ENCODE measurements at regions not wholly inside any gene's neighbourhood (a gene's known extent, or its start where the extent isn't known, plus 50 kb on each side); places are given as distances from the start of the nearest gene placed in this dataset.
"Not testable (repeated sequence)": the region's sequence is repeated elsewhere in the genome, so short reads cannot be mapped to it uniquely, and the experiment has no call there.

DNA sequence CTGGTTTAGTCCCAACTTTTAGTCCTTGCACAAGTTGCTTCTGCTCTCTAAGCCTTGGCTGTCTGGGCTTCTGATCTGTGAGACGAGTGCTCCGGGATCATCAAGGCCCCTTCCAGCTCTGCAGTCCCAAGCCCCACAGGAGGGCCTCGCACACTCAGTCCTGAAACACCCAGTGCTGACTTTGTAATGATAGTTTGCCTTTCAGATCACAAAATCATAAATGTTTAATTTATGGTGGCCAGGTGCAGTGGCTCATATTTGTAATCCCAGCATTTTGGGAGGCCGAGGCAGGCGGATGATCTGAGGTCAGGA is 95.9 kb upstream of the SLC25A48 start:
- no peak overlapping the region for H3K4me3 ChIP-seq (replicated peaks in 1 of 2; ENCODE audit: low read depth in 2 of 2, low read length in 2 of 2)
- TF ChIP-seq, protein P1, sequence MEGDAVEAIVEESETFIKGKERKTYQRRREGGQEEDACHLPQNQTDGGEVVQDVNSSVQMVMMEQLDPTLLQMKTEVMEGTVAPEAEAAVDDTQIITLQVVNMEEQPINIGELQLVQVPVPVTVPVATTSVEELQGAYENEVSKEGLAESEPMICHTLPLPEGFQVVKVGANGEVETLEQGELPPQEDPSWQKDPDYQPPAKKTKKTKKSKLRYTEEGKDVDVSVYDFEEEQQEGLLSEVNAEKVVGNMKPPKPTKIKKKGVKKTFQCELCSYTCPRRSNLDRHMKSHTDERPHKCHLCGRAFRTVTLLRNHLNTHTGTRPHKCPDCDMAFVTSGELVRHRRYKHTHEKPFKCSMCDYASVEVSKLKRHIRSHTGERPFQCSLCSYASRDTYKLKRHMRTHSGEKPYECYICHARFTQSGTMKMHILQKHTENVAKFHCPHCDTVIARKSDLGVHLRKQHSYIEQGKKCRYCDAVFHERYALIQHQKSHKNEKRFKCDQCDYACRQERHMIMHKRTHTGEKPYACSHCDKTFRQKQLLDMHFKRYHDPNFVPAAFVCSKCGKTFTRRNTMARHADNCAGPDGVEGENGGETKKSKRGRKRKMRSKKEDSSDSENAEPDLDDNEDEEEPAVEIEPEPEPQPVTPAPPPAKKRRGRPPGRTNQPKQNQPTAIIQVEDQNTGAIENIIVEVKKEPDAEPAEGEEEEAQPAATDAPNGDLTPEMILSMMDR (IDR thresholded peaks at IDR 0.05; ENCODE audit: low read depth, low read length) = no peak
- DNase-seq (ENCODE audit: low read depth in 2 of 2) = no peak

- TF ChIP-seq, protein P1 (IDR thresholded peaks at IDR 0.05; ENCODE audit: low read depth, low read length) = no peak
- DNase-seq (ENCODE audit: low read depth in 2 of 2) = no peak
Observed at GRCh38 chr5:135737701-135738563, 96.5 kb upstream of the SLC25A48 start.

GRCh38 chr5:135736952-135737351 is 97.5 kb upstream of the SLC25A48 start:
- not testable (repeated sequence) for DNase-seq (ENCODE audit: low read depth in 2 of 2)

More at GRCh38 chr5:135737701-135738563, 96.5 kb upstream of the SLC25A48 start:
- no peak overlapping the region for H3K4me3 ChIP-seq (replicated peaks in 1 of 2; ENCODE audit: low read depth in 2 of 2, low read length in 2 of 2)

GRCh38 chr5:135735831-135736230 is 98.6 kb upstream of the SLC25A48 start:
- no peak for DNase-seq (ENCODE audit: low read depth in 2 of 2)
- TF ChIP-seq, protein P1 (IDR thresholded peaks at IDR 0.05; ENCODE audit: low read depth, low read length) = no peak
- no peak overlapping the region for H3K4me3 ChIP-seq (replicated peaks in 1 of 2; ENCODE audit: low read depth in 2 of 2, low read length in 2 of 2)

More at GRCh38 chr5:135736952-135737351, 97.5 kb upstream of the SLC25A48 start:
- H3K4me3 ChIP-seq (replicated peaks in 1 of 2; ENCODE audit: low read depth in 2 of 2, low read length in 2 of 2) = not testable (repeated sequence)

DNA sequence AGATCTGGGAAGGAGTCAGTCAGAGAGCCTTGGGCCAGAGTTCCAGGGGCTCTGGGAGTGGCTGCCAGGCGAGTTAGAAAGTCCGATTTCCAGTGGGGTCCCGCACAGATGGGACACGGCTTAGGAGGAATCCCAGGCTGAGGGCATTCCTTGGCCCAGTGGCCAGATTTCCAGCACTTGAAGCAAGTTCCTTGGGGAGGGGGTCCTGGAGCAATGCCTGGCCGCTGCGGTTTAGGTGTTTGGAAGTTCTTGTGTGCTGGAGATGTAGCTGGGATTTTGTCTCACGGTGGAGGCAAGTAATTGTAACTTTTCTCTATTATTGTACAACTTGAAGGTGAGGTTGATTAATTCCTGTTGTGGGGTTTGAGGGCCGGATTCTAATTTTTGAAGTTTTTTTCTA is 99.5 kb upstream of the SLC25A48 start:
- not testable (repeated sequence) for DNase-seq (ENCODE audit: low read depth in 2 of 2); H3K4me3 ChIP-seq (replicated peaks in 1 of 2; ENCODE audit: low read depth in 2 of 2, low read length in 2 of 2)

GRCh38 chr5:135731034-135731433 is 103.4 kb upstream of the SLC25A48 start:
- H3K4me3 ChIP-seq (replicated peaks in 1 of 2; ENCODE audit: low read depth in 2 of 2, low read length in 2 of 2); DNase-seq (ENCODE audit: low read depth in 2 of 2): not testable (repeated sequence)

GRCh38 chr5:135730161-135730560 is 104.3 kb upstream of the SLC25A48 start:
- DNase-seq (ENCODE audit: low read depth in 2 of 2); H3K4me3 ChIP-seq (replicated peaks in 1 of 2; ENCODE audit: low read depth in 2 of 2, low read length in 2 of 2): not testable (repeated sequence)

DNA sequence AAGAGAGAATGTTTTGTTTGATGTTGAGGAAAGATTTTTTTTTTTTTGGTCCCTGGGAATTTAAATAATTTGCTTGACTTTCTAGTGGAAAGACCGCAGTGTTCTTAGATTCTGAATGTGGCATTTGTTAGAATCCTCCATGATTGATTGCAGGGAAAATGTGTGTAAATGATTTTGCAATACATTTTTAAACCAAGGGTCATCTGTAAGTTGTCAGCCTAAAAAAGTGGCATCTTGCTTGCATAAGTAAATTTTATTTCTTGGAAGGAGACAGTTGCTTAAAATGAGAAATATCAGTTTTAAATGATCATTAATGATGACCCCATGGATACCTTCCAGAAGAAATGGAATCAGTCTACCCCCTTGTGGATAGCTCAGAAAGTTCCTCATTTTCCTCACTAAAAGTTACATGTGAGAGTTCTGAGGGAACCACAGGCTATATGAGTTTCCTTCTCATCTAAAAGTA is 105.1 kb upstream of the SLC25A48 start:
- no peak for DNase-seq (ENCODE audit: low read depth in 2 of 2)
- no peak overlapping the region for H3K4me3 ChIP-seq (replicated peaks in 1 of 2; ENCODE audit: low read depth in 2 of 2, low read length in 2 of 2)

More for the DNA sequence above, 105.1 kb upstream of the SLC25A48 start:
- TF ChIP-seq, protein P1 (IDR thresholded peaks at IDR 0.05; ENCODE audit: low read depth, low read length) = peak; percentile 5

Measured in cardiac fibroblast (primary cell).